Left cardiac atrium (tissue), 4 donors: ENCODE measurements at regions not wholly inside any gene's neighbourhood (a gene's known extent, or its start where the extent isn't known, plus 50 kb on each side); places are given as distances from the start of the nearest gene placed in this dataset.
"Not testable (repeated sequence)": the region's sequence is repeated elsewhere in the genome, so short reads cannot be mapped to it uniquely, and the experiment has no call there.

Source experiments
- ATAC-seq, 2 donors: fragments of 200-7000 bp; cut with Tn5 transposase; one replicate each; pipeline ENCODE4 v1.9.1; 2020; ENCODE audit warnings: mild to moderate bottlenecking in 2 of 2, moderate library complexity in 2 of 2
- DNase-seq: peaks from one replicate; pipeline ENCODE4 v3.0.0-alpha.2; 2020
- intact Hi-C, 2 donors: fragments of 100-400 bp; cut with DNase I; formaldehyde crosslinking; loops; one replicate each; pipeline versions ENCODE4 v1.14.1 to v1.15.1; 2022 to 2023
- donor health status: DM: no; HTN: yes; CAD: no.
- donor health status: DM: no; HTN: yes; CAD: no; lungs with severe emphysema.
- donor health status: DM: yes; HTN: yes; CAD: no.
- donor health status: Dilated cardiomyopathy.

DNA sequence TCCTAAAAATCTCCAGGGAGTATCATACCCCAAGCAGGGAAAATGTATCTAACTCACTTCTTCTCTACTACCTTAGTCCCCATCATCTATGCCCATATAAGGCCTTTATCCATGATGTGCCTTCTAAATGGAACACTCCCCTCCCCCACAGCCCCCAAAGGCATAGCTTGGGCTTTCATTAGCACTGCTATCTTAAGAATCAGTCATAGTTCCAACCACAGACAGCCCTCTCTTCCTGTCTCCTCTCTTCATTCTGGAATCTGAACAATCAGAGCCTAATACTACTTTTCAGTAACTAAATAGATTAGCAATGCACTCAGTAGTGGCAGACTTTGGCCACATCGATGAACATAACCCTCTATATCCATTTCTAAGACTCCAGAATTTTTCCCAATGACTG is 313.2 kb upstream of the DKK2 start:
- intact Hi-C loops, result no loop called here
- ATAC-seq, result no peak
- no peak for DNase-seq

DNA sequence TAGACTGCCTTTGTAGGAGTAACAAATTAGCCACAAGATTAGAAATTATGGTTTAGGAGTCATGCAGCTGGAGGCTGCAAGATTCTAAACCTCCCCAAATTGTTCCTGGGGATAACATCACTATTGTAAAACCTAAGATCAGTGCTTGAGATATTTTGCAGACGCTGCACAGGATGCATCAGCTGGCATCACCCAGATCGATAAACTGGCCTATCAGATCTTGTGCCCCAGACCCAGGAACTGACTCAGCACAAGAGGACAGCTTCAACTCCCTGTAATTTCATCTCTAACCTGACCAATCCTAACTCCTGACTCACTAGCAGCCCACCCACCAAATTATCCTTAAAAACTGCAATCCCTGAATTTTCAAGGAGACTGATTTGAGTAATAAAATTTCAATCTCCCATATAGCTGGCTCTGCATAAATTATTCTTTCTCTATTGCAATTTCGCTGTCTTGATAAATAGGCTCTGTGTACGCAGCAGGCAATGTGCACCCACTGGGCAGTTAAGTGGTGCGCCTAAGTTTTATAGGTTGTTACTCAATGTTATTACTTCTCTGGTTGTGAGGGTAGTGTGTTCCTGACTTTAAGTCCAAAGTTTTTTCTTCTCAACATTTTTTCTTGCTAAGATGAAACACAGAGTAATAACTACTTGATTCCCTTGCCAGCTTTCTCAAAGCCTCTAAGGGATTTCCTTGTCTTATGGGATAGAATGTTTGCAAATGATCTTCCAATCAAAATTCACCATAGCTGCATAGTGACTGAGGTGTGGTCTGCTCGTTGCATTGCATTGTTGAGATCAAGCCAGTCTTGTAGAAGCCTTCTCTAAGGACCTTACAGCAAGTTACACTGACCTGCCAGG is 312.3 kb upstream of the DKK2 start:
- intact Hi-C loops, result no loop called here
- DNase-seq (no peak), ATAC-seq (no peak)

DNA sequence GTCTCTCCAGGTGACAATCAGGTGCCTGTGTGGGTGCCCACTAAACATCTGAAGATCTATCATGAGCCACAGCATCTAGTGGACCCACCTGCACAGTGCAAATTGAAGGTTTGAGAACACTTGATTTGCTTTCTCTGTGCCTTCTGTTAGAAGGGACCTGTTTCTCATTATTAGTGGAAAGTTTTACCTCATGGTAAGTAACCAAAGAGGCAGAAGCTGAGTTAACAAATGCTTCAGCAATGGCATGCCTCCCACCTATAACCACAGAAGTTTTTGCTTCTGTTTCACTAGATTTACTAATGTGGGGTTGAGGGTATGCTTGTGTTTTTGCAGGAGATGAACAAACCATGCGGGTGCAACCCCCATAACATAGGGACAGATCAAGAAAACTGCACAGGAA is 297.4 kb upstream of the DKK2 start:
- intact Hi-C loops, result no loop called here
- ATAC-seq (no peak), DNase-seq (no peak)

DNA sequence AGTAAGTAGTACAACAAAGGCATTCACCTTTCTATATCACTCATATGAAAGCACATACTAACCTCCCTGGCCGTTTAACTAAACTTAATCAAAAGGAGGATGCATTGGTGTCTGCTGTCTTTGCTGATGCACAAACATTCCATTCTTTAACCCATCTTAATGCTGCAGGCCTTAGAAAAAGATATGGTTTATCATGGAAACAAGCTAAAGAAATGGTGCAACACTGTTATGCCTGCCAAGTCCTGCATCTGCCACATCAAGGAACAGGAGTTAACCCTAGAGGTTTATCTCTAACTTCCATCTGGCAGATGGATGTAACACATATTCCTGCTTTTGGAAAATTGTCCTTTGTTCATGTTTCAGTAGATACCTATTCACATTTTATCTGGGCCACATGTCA is 296.5 kb upstream of the DKK2 start:
- ATAC-seq, intact Hi-C loops, DNase-seq: not testable (repeated sequence)

DNA sequence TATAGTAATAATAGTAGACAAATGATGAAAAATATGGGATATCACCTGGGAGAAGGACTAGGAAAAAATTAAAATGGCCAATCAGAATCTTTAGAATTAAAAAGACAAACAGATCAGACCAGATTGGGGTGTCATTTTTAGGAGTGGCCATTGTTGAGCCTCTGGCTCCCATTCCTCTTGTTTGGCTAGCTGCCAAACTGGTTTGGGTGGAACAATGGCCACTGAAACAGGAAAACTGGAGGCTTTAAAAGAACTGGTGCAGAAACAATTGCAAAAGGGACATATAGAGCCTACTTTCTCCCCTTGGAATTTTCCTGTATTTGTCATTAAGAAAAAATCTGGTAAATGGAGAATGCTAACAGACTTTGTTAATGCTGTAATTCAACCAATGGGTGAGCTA is 294.8 kb upstream of the DKK2 start:
- ATAC-seq (no peak), DNase-seq (no peak)
- intact Hi-C loops, result no loop called here

DNA sequence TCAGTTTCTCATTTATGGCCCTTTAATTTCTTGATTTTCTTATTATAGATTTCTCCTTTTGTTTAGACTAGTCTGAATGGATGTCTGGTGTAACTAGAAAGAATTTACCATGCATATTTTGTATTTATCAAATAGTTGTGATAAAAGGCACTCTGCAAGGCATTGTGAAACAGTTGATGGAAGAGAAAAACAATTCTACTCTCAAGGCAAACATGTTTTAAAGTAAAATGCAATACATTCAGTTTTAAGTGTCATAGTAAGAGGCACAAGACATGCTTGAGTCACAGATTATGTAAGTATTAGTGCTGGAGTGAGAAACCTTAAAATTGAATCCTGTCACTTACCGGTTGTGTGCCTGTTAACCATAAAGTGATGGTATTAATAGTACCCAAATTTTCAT is 283.3 kb upstream of the DKK2 start:
- DNase-seq (no peak), ATAC-seq (no peak)
- intact Hi-C loops, result no loop called here

DNA sequence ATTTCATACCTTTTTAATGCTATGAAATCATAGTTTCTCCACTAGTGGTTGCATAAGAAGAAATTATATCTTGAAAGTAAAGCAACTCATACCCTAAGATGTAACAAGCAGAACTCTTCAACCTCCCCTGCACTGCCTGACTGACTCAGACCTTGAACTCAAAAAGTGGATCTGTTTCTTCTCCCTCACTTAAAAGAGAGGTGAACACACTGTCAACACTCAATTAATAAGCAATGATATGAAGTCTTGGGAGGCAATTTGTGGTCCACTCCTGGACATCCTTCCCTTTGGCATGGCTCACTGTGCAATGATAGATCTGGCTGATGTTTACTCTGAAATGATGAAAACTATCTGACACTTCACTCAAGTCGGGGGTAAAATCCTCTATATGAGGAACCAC is 282.0 kb upstream of the DKK2 start:
- intact Hi-C loops, result no loop called here
- DNase-seq (no peak), ATAC-seq (no peak)

DNA sequence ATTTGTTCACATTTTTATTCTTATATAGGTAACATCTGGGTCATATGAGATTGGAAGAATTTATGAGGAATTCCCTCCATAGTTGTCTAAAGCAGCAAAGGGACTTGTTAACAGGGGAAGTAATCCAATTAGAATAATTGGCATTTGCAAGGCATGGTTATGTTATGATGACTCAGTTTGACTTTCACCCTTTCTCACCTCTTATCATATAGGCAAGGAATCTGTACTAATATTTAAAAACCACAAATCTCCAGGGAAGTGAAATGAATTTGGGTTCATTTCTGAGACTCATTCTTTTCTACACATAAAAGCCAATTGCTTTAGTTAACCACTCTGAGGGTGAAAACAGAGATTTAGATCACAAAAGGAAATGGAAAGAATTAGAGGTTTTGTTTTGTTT is 281.5 kb upstream of the DKK2 start:
- DNase-seq (no peak), ATAC-seq (no peak)
- intact Hi-C loops, result no loop called here

DNA sequence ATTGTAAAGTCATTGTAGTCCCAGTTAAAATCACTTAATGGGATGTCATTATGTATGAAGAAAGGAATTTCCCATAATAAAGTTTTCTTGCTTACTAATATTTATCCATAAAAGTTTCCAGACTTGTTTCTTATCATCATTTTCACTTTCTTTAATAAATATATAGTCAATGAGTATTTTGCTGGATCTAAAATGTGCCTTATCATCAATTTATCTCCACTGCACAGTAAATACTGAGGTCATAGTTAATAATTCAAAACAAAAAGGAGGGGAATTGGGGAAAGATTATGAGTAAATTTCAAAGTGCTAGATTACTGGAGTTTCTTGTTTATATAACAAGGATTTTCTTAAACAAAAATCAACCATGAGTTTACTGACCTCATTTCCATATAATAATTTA is 279.5 kb upstream of the DKK2 start:
- intact Hi-C loops, result no loop called here
- ATAC-seq (no peak), DNase-seq (no peak)

DNA sequence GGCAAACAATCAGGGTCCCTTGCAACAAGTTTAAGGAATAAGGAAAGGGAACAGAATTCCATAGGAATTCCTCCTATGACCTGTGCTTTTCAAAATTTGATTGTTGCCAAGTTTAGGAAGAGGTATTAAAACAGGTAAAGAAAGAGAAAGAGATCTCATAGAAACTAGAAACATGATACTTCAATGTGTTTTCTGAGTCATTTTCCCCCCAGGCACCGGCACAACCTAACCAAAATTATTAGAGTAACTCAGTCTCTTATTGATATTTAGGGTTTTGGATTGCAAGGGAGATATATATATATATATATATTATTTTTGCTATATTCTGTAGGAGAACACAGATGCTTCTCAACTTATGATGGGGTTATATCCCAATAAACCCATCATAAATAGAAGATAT is 278.0 kb upstream of the DKK2 start:
- DNase-seq (no peak), ATAC-seq (no peak)
- intact Hi-C loops, result no loop called here

DNA sequence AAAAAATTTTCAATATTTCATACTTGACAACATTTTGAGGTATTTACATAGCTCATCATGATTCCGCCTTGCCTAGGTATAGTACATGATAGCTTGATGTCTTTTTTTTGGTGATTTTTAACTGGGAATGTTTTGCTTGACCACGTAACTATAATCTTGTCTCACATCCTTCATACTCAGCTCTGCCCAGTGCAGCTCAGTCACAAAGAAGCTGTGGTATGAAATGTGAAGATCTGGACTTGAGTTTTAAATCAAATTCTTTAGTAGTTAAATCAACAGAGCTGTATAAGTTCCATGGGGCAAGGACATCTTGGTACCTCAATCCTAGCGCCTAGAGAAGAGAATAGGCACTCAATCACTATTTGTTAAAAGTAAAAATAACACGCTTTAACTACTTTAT is 276.3 kb upstream of the DKK2 start:
- no peak for ATAC-seq
- intact Hi-C loops, result no loop called here
- DNase-seq, result no peak

DNA sequence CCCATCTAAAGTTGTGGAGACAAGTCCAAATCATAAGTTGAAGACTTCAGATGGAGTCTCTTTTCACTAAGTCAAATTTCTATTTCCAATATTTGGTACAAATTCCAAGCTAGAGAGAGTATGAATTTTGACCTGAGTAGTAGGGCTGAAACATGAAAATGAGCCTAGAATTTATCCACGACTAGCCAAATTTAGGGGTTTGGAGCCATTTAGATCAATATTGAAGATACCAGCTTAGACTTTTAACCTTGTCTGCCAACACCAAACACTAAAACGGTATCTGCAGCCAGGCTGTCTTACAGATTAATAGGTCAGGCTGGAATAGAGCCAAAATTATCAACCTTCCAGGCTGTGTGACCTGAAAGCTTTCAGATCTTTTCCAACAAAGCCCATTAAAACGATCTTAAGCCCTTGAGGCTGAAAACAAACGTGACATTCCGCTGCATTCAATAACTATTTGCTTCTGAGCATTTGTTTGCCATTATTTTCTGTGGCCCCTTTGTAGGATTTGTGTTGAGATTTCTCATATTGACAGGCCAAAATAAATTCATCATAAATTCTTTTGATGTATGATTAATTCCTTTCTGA is 268.7 kb upstream of the DKK2 start:
- DNase-seq (no peak), ATAC-seq (no peak)
- intact Hi-C loops, result no loop called here

DNA sequence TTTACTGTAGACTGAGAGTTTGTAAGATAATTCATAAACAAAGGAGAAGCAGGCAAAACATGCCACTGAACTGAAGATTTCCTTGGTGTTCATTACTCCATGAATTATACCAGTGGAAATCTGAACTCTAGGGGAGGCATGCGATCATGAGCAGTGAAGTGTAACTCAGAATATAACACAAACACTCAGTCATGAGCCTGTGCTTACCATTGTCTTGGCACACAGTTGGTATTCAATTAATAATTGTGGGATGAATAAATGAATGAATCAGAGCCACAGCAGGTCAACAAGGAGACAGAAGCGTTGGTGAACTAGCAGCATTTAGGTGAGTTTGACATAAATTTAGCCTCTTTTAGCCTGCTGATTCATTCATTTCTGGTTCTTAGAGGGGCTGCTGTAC is 263.5 kb upstream of the DKK2 start:
- no peak for DNase-seq
- ATAC-seq, result no peak
- intact Hi-C loops, result no loop called here

DNA sequence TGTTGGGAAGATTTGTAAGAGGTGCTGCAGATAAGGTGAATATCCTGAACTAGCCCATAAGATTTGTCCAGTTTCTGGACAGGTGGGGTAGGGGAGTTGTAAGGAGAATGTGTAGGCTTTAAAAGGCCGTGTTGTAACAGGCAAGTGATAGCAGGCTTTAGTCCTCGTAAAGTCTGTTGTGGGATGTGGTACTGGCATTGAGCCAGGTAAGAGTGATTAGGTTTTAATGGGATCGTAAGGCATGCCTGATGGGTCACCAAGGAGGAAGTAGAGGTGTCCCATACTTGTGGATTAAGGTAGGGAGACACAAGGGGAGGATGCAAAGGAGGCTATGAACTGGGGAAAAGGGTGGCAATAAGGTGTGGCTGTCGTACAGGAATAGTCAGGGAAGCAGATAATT is 256.9 kb upstream of the DKK2 start:
- ATAC-seq, result no peak
- DNase-seq, result no peak
- intact Hi-C loops, result no loop called here

DNA sequence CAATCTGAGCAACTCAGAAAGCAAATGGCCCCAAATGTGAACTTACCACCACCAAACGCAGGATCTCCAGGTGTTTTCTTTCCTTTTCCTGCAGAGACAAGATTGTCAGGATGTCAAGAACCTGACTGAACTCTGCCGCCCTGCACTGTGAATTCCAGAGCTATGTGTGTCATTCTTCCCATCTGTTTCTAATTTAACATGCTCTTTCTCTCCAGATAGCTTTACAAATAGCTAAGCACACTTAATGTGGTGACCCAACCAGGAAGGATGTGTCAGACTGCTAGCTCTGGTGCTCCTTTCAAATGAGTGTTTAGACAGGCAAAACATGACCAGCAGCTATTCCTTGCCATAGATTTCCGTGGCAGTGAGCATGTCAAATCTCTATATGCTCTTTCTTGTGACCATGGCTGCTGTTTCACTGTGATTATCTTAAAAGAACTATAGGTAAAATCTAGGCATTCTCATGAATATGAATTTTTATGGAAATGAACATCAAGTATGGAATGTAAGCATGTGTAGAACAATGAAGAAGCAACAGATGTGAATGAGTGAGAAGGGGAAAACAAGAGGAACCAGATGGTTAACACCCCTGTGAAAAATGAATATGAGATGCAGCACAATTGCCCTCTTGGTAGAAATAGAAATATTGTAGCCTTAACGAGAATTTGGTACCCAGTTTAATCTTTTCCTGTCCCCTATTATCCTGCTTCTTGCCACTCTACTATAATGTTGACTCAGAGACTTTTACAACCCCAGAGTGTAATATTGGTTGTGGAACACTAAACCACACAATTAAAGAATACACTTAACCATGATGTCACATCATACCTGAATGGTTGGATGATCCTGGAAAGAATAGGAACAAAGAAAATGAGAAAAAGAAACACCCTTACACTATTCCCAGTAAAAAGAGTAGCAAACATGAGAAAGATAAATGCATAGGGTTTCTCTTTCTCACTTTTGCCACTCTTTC is 247.8 kb upstream of the DKK2 start:
- intact Hi-C loops, result no loop called here
- ATAC-seq (no peak), DNase-seq (no peak)

DNA sequence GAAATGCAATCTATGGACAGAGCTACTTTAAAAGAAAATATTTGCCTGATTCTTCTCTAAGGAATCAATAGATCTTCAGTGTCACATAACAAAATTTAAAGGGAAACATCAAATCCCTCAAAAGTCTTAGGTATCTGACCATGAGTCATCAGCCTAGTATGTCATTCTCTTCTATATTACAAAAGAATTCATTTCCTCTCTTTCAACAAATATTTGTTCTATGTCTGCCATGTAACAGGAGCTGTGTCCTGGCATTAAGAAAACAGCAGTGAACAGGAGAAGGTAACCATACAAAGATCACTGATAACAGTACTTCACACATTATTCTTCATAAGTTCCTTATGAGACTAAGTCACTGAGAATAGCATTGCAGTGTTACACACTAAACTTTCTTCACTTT is 243.6 kb upstream of the DKK2 start:
- no peak for ATAC-seq
- no peak for DNase-seq
- intact Hi-C loops, result no loop called here

DNA sequence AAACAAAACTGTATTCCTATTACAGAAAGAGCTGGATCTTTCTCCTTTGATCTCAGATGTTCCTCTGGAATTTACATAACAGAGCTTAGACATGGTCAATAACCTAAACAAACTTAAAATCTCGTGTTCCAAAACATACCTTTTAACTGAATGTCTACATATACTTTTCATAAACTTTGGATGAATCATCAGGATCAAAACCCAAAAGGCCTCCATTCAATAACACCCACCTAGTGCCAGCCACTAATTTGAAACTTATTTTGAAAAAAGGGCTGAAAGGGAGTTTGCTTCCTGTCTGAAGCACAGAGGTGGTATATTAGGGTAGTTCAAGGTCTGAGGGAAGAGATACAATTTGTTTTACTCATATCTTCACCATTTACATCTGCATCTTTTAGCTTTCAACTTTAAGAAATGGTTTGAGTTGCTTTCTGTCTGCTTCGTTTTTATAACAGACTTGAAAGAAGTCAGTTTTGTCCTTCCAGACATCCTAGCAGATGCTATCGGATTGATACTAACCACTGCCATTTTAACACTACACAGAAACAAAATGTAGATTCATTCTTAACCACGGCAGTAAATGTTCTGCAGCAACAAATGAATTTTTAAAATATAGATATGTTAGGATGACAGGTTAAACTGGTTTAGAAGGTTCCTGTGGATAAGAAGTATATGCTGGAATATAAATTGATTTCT is 242.8 kb upstream of the DKK2 start:
- DNase-seq, result no peak
- intact Hi-C loops, result no loop called here
- no peak for ATAC-seq

DNA sequence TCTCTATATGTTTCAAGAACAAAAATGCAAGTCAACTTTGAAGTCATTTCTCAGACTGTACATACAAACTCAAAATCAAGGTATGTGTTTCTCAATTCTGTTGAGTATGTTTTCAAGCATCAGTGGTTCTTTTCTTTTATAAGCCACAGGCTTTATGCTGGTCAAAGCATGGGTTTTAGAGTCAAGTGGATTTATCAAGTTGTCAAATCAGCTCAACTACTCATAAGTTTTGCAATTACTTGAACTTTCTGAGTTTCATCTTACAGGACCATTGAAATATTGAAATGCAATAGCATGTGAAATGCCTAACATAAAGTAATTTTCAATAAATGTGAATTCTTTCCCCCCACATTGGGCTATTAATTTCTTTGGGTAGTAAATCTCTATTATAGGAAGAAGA is 239.9 kb upstream of the DKK2 start:
- ATAC-seq (no peak), DNase-seq (no peak)
- intact Hi-C loops, result no loop called here

DNA sequence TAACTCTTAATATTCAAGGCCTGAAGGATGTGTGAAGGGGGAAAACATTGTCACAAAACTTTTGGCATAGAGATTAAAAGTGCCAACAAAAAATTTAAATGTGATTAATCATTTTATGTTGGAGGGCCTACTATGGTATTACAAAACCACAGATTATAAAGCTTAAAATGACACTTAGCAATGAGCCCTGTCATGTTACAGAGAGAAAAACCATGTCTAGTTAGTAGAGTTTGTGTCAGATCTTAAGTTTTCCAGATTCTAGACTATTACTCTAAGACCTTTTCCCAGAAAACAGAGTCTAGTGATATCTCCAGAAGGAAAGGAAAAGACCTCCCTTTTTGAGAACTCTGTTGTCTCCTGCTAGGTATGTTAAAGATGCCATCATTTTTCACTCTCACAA is 239.1 kb upstream of the DKK2 start:
- ATAC-seq (no peak), DNase-seq (no peak)
- intact Hi-C loops, result no loop called here

DNA sequence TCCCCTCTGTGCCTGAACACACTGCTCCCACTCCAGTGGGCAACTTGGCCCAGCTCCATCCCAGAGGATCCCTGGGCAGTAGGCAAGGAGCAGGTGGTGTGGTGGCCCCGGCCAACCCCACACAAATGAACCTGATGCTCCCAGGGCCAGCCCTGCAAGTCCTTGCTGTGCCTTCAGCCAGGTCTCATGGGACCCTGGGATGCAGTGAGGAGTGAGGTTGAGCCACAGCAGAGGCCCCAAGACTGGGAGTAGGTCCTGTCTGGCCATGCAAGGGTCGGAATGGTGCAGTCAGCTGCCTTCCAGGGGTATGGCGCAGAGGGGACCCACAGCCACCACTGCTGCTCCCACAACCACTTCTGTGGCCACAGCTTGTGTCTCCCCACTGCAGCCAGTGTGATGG is 234.5 kb upstream of the DKK2 start:
- no peak for DNase-seq
- intact Hi-C loops, result no loop called here
- no peak for ATAC-seq
